GM12873 (cell line): ENCODE measurements at regions not wholly inside any gene's neighbourhood (a gene's known extent, or its start where the extent isn't known, plus 50 kb on each side); places are given as distances from the start of the nearest gene placed in this dataset.

Source experiments
- CTCF ChIP-seq: IDR thresholded peaks from 2 replicates; pipeline ENCODE4 v1.5.1; 2012; ENCODE audit warnings: low read depth, mild to moderate bottlenecking, moderate library complexity, low read length, control low read depth; ENCODE audit not compliant: insufficient read depth; ENCODE audit errors: missing control alignments

GRCh38 chr12:13367973-13368372 lies 171.4 kb downstream of the EMP1 start:
- TF ChIP-seq CTCF = no peak

GRCh38 chr12:13365748-13366366 lies 169.3 kb downstream of the EMP1 start:
- TF ChIP-seq CTCF = no peak

GRCh38 chr12:13362260-13362841 lies 165.8 kb downstream of the EMP1 start:
- peak; percentile 97 for TF ChIP-seq CTCF

- no peak for TF ChIP-seq CTCF
Measured at GRCh38 chr12:13359636-13360035, 163.1 kb downstream of the EMP1 start.

DNA sequence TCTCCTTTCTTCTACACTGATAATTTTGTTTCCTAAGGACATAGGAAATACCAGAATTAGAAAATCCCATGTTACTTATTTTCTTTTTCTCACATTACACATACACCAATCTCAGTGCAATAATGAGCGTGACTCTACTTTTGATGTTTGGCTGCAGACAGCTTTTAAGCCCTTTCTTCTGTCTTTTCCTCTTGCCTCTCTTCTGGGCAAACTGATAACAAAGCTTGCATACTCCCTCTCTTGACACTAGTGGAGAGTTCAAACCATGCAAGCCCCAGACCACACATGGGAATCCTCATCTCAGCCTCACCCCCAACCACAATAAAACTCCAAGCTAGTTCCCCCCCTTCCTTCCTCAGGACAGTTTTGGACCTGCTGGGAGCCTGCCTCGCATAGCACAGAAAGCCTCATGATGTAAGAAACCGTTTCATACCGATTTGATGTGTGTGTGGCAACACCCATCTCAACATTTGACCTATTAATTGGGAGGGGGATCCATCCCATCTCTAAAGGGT lies 161.9 kb downstream of the EMP1 start:
- no peak for TF ChIP-seq CTCF

DNA sequence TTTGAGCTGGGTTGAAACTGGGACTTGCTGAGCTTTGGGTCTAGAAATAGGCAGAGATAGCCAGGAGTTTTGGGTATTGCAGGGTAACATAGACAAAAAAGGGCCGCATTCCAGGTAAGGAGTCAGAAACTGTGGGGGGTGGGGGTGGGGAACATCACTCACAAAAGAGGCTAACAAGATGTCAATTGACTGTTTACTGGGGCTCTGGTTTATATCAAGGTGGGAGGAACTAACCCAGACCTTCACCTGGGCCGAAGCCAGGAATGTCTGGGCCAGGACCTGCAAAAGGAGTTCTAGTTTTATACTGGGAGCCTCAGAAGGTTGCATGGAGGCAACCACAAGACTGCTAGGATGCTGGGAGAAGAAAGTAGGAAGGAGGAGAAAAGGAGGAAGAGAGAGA lies 154.4 kb downstream of the EMP1 start:
- TF ChIP-seq CTCF = no peak

GRCh38 chr12:13350381-13350780 lies 153.9 kb downstream of the EMP1 start:
- no peak for TF ChIP-seq CTCF
